ENCODE measurements at regions not wholly inside any gene's neighbourhood (a gene's known extent, or its start where the extent isn't known, plus 50 kb on each side); places are given as distances from the start of the nearest gene placed in this dataset.
"Not testable (repeated sequence)": the region's sequence is repeated elsewhere in the genome, so short reads cannot be mapped to it uniquely, and the experiment has no call there.

DNA sequence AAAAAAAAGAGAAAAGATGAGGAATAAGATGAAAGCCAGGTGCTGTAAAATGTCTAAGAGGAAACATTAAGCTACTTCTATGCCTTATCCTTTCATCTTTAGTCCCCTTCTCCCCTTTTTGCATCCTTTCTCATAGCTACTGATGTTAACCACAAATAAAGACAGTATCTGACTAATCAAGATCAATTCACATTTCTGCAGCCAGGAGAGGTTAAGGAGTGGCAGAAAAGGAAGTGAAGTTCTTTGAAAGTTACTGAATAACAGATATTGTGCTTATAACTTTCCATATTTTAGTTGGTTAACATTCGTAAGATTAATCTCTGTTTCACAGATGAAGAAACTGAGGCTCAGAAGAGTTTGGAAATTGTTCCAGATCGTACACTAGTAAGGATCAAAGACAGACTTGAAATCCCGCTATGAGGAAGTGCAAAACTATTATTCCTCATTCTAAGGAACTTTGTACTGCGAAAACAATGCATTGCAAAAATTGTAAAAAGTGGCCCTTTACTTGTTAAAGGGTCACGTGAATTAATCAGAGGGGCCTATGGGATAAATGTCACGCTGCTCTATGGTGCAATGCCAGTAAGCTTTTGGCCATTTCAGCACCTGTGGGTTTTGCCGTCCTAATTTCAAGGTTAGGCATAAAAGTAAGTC lies 117.7 kb upstream of the GRM7 start:
- DNase-seq, result no peak

DNA sequence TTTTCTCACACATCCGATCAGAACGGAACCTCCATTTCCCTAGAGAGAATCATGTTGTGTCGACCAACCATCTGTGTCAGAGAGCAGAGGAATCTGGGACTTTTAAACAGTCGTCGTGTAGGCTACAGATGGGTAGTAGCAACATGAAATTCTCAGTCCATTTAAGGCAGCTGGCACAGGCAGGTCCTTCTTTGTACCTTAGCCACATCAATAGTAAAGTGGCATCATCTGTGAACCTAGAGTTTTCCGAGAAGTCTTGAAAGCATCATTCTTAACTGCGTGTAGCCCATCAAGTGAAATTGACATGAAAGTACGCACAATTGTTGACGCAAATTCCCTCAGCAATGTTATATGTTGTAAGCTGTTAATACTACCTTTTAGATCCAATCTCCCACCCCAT lies 114.5 kb upstream of the GRM7 start:
- DNase-seq, result no peak

DNA sequence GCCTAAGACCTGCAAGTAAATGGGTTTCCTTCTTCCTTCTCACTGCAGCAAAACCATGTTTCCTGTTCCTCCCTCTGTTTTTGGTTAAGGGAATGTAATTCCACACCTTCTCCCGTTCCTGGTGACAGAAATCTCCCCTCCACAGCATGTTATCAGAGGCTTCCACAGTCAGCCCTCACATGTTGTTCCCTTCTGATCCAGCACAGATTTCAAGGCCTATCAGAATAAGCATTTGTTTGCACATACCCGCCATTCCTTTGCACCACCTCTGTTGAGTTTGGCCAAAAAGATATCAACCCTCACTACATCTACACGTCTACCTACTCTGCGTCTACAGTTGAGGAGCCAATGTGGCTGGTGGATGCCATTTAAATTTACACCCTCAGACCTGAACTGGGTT lies 113.9 kb upstream of the GRM7 start:
- DNase-seq, result no peak

DNA sequence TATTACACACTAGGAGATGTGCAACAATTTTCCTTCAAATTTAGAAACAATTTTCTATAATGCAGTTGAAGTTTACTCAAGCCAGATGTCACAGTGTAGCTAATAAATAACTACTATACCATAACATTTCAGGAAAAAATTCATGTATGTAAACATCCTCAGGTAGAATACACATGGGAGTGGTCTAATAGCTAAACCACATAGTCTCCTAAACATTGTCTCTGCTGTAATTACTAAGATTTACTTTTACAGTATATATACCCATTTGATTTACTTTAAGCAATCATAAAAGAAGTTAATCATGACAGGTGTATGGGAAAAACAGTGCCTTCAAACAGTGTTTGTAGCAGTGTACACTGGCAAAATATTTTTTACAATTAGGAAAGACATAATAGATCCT lies 110.1 kb upstream of the GRM7 start:
- DNase-seq, result no peak

DNA sequence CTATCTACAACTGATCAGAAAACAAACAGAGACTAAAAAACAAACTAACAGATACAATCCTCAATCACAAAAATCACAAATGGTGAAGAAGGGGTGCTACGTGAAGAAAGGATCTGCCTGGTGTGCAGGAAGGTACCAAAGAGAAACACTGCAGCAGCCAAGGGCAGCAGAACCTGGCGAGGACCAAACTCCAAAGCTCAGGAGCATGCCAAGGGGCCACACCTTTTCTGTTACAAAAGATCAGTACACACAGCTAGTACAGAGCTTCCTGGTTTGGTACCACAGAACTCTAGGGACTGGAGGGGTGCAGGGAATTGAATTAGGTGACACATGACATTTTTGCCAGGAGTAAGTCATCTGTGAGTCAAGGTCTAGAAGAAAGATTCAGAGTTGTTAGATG lies 107.4 kb upstream of the GRM7 start:
- DNase-seq, result no peak

DNA sequence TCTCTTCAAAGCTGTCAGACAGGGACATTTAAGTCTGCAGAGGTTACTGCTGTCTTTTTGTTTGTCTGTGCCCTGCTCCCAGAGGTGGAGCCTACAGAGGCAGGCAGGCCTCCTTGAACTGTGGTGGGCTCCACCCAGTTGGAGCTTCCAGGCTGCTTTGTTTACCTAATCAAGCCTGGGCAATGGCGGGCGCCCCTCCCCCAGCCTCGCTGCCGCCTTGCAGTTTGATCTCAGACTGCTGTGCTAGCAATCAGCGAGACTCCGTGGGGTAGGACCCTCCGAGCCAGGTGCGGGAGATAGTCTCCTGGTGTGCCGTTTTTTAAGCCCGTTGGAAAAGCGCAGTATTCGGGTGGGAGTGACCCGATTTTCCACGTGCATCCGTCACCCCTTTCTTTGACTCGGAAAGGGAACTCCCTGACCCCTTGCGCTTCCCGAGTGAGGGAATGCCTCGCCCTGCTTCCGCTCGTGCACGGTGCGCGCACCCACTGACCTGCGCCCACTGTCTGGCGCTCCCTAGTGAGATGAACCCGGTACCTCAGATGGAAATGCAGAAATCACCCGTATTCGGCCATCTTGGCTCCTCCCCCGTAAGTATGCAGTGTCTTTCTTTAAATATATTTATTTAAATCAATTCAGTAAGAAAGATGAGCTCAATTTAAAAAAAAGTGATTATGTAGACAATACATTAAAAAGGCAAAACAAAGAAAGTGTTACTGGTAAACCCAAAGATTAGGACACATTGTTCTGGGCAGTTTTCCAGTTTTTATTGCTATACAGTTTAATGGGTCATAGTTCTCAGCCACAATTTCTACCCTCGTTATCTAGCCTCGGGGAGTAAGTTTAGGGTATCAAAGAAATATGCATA lies 91.2 kb upstream of the GRM7 start:
- not testable (repeated sequence) for DNase-seq

DNA sequence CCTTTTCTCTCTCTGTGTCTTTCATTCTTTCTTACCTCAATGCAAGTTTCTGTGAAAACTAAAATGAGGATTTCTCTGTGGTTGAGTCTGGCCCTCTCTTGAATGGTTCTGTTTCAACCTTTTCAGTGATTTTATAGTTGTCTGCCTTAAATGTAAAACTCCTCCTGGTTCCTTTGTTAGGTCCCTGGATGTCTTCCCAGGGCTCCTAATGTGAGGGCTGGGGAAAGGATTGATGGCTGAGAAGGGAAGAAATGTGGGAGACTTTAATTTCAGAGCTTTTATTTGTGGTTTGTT lies 90.6 kb upstream of the GRM7 start:
- no peak for DNase-seq

DNA sequence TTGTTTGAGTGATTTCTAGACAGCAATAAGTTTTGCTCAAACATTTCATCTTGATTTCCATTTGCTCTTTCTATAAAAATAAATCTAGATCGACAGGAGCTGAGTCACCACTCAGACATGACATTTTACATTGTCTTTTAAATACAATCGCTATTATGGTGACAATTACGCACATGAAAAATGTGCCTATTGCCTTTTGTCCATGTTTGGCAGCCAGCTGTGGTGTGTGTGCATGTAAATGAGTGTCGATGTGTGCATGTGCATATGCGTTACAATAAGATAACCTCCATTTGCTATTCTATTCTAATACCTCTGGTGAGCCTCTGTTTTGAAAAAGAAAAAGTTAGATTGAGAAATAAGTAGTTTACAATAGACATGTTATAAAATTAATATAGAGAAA lies 89.7 kb upstream of the GRM7 start:
- DNase-seq, result no peak

DNA sequence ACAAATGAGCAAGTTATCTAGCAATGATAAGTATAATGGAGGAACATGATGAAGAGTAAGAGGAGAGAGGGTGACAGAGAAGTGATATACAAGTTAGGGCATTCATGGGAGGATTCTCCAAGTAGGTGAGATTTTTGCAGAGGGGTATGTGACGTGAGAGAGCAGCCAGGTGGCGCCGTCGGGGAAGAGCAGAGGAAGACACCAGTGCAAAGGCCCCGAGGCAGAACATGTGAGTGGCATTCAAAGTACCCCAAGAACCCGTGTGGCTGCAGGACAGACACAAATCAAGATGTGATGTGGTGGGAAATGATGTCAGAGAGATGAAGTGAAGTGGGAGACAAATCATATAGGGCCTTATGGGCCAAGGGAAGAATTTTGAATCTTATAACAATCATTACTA lies 81.8 kb upstream of the GRM7 start:
- no peak for DNase-seq

DNA sequence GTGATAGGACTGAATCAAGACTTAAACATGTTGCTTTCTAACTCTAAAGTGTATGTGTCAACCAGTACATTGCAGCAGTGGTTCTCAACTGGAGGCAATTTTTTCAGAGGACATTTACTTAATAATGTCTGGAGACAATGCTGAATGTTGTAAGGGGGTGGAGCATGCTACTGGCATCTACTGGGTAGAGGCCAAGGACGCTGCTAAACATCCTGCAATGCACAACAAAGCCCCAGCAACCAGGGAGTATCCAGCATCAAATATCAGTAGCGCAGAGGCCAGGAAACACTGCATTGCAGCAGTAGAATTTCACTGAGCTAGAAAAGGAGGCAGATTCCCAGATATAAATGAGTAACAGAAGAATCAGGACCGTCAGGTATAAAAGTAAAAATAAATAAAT lies 79.8 kb upstream of the GRM7 start:
- DNase-seq, result no peak

DNA sequence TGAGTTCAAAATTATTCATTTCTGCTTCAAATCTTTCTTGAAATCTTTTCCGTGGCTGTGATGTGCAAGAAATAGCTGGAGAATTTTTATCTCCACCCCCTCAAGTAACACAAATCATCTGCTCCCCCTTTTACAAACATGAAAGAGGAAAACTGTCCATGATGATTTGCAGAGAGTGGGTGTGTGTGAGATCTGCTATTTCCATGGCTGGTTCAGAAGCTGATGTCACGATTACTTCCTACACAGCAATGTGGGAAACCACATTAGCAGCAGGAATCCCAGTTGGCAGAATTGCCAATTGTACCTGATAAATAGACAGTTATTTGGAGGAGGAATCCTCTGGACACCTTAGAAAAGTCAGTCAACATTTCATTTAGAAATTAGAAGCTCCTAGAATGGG lies 75.2 kb upstream of the GRM7 start:
- no peak for DNase-seq

DNA sequence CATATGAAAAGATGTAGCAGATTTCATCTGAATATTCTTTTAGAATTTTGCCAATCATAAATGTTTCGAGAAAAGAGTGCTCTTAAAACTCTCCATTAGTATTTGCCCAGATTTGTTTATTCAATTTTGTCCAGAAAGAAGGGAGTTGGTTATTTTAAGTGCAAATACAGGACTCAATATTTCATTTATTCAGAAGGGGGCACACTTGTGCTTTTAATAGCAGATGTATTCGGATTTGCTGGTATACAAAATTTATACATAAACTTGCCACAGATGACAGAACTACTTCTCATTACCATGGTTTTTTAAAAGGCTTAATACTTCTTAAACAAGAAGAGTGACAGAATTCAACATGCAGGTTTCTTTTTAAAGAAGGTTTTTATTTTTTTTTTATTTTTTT lies 69.8 kb upstream of the GRM7 start:
- DNase-seq, result no peak

DNA sequence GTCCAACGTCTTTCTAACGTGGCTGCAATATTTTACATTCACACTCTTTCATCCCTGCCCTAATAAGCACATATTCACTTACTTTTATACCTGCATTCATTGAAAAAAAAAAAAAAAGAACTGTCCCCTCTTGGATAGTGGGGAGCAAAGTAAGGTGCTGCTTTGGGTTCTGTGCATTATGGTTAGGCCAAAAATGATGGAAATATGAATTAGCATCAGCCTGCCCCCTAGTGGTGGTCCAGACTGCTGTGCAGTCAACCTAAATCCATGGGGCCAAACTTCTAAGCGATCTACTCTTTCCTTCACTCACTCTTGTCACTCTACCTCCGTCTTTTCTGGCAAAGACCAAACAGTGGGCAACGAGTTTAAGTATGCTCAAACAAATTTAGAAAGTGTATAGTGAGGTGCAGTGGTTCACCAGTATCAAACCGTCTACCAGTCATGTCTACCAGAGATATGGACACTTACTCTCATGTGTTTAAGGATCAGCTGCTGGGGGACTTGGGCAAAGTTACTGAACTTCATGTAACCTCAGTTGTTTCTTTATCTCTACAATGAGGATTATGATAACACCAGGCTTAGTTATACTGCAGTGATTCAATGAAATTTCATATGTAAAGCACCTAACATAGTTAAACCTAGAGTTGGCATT lies 61.5 kb upstream of the GRM7 start:
- peak in 1 of 2 experiments; percentile 12 for DNase-seq

DNA sequence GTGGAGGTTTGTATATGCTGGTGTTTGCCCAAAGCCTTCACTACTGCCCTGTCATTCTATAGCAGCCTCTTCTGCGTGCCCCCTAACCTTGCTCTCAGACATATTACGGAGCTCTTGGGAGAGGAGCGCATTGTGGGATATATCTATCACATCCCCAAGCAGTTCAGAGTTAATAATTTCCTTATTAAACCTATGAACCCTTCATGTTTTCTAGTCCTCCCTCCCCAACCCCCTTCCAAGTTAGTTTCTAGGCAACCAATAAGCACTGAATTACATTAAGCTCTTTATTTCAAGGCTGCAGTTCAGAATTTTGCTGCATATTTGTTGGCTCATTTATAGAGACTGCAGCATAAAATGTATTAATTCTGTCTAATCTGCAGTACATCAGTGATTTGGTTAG lies 57.3 kb upstream of the GRM7 start:
- no peak for DNase-seq

DNA sequence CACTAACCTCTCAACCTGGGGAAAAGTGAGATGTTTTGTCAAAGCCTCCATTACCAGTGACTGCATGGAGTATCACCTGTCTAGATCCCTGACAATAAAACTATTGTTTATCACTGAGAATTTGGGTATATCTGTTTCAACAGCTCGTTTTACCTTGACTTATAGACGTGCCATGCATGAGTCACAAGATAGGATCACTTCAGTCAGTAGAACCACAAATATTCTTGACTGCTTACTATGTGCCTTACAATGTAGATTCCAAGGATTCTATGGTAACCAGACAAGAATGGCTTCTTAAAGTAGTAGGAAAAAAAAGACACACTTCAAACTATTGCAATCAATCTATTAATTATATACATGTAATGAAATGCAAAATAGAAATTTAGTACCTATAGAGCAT lies 55.7 kb upstream of the GRM7 start:
- no peak for DNase-seq

DNA sequence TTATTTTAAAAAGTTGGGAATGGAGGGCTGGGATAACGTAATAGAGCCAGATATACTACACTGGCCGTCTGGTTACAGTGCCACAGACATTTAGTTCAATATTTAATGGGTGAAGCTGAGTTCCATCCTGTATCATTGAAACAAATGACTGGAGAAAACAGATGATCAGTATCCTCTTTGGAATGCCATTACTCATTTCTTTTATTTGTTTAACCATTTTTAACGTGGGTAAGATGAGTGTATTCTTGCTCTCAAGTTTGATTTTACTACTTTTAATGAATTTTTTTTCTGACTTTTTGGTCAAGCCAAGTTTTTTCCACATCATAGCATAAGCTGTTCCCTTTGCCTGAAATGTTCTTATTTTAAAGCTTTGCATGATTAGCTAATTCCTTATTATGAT lies 53.9 kb upstream of the GRM7 start:
- no peak for DNase-seq

DNA sequence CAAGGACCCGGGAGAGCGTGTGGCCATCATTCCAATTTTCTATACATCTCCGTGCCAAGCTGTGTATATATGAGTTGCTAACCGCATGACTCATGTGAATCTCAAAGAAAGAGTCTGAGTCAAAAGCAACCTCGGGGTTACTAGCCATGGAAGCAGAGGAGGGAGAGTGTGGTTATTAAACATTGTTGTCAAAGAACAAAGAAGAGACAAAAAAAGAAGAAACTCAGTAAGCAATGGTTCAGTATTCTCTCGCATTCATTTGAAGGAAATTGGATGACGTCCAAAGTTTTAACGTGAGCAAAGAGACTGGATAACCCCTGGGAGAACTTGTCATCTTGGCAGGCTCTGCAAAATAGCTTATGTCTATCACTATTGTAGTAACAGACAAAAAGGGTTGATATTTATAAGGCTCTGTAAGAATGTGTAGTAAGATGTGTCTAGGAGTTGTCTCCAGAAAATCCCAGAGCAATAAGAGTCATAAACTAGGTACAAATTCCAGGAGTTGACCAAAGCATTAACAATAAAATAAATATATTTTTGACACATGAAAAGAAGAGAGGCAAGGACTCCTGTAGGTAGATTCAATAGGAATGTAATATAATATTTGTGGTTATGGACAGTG lies 52.8 kb upstream of the GRM7 start:
- peak; percentile 4 to 13 for DNase-seq

DNA sequence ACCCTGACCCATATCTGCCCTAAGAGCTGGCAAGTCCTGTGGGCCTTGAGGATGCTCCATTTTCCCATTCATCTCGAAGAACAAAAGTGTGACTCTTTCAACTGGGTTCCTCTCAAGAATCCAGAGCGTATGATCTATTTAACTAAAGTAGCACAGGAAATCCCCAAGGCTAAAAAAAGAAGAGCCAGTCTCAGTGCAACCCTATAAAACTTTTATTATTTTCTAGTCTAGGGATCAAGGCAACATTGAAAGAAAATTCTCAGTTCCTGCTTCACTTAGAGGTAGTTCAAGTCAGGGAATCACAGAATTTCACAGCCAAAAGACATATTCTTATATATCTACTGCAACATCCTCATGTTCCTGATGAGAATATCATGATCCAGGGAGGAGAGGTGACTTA lies 51.6 kb upstream of the GRM7 start:
- DNase-seq, result no peak
